Kidney epithelial cell (primary cell): ENCODE measurements at regions not wholly inside any gene's neighbourhood (a gene's known extent, or its start where the extent isn't known, plus 50 kb on each side); places are given as distances from the start of the nearest gene placed in this dataset.
A peak's percentile ranks its signal among the peaks of the same experiment; 100 is the strongest.

ENCODE experiments used
- DNase-seq: peaks from one replicate; pipeline ENCODE4 v3.0.0-alpha.2; 2010; ENCODE audit warnings: low read depth
- H3K27me3 ChIP-seq: 2 replicates; pipeline ENCODE4 v1.6.0; 2011; ENCODE audit warnings: low read length; ENCODE audit not compliant: control insufficient read depth, insufficient read depth
- H3K36me3 ChIP-seq: 2 replicates; pipeline ENCODE4 v1.5.1; 2011; ENCODE audit warnings: low read length; ENCODE audit not compliant: control insufficient read depth, insufficient read depth
- H3K4me3 ChIP-seq: 2 replicates; pipeline ENCODE4 v1.5.1; 2011; ENCODE audit warnings: low read depth, mild to moderate bottlenecking, control low read depth, low read length
- TF ChIP-seq, protein P1 (sequence below): IDR thresholded peaks from 2 replicates; pipeline ENCODE4 v1.5.1; 2011; ENCODE audit warnings: mild to moderate bottlenecking, moderate library complexity, low read length, control low read depth, inconsistent platforms; ENCODE audit not compliant: insufficient read depth, poor library complexity, severe bottlenecking

GRCh38 chr4:103451341-103451740 lies 253.2 kb upstream of the CENPE start:
- Histone ChIP-seq H3K27me3 (no peaks in the 10 kb centered on the region), H3K36me3 (no peaks in the 10 kb centered on the region), H3K4me3 (no peak overlapping the region)
- TF ChIP-seq, protein P1, sequence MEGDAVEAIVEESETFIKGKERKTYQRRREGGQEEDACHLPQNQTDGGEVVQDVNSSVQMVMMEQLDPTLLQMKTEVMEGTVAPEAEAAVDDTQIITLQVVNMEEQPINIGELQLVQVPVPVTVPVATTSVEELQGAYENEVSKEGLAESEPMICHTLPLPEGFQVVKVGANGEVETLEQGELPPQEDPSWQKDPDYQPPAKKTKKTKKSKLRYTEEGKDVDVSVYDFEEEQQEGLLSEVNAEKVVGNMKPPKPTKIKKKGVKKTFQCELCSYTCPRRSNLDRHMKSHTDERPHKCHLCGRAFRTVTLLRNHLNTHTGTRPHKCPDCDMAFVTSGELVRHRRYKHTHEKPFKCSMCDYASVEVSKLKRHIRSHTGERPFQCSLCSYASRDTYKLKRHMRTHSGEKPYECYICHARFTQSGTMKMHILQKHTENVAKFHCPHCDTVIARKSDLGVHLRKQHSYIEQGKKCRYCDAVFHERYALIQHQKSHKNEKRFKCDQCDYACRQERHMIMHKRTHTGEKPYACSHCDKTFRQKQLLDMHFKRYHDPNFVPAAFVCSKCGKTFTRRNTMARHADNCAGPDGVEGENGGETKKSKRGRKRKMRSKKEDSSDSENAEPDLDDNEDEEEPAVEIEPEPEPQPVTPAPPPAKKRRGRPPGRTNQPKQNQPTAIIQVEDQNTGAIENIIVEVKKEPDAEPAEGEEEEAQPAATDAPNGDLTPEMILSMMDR, result no peak
- DNase-seq, result no peak

GRCh38 chr4:103450693-103451092 lies 252.6 kb upstream of the CENPE start:
- no peak for DNase-seq
- TF ChIP-seq, protein P1, result no peak

GRCh38 chr4:103449296-103450023 lies 251.3 kb upstream of the CENPE start:
- DNase-seq, result no peak
- TF ChIP-seq, protein P1, result no peak
- Histone ChIP-seq H3K4me3 (no peak overlapping the region), H3K27me3 (no peaks in the 10 kb centered on the region), H3K36me3 (no peaks in the 10 kb centered on the region)

More at GRCh38 chr4:103450693-103451092, 252.6 kb upstream of the CENPE start:
- H3K36me3 ChIP-seq, result no peaks in the 10 kb centered on the region
- no peaks in the 10 kb centered on the region for H3K27me3 ChIP-seq
- no peak overlapping the region for H3K4me3 ChIP-seq

DNA sequence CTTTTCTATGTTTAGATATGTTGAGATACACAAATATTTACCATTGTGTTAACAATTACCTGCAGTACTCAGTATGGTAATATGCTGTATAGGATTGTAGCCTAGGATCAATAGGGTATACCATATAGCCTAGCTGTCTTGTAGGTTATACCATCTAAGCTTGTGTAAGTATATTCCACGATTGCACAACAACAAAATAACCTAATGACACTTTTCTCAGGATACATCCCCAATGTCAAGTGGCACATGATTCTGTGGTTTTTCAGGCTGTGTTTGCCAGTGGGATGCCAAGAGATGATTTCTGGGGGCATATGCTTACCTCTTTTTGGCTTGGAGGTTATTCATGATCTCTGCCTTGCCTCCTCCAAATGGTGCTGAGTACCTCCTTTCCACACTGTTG lies 247.2 kb upstream of the CENPE start:
- TF ChIP-seq, protein P1, result no peak
- Histone ChIP-seq H3K36me3 (no peaks in the 10 kb centered on the region), H3K4me3 (no peak overlapping the region), H3K27me3 (no peaks in the 10 kb centered on the region)
- no peak for DNase-seq

DNA sequence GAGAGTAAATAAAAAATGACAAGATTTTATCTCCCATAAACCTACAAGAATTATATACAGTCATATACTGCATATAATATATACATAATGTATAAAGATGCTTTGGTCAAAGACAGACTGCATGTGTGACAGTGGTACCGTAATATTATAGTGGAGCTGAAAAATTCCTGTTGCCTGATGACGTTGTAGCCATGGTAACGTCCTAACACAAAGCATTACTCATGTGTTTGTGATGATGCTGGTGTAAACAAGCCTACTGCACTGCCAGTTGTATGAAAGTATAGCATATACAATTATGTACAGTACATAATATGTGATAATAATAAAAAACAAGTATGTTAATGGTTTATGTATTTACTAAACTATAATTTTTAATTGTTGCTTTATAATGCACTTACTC lies 245.2 kb upstream of the CENPE start:
- no peak for DNase-seq
- no peaks in the 10 kb centered on the region for H3K36me3 ChIP-seq
- TF ChIP-seq, protein P1, result no peak
- H3K4me3 ChIP-seq, result no peak overlapping the region
- no peaks in the 10 kb centered on the region for H3K27me3 ChIP-seq

DNA sequence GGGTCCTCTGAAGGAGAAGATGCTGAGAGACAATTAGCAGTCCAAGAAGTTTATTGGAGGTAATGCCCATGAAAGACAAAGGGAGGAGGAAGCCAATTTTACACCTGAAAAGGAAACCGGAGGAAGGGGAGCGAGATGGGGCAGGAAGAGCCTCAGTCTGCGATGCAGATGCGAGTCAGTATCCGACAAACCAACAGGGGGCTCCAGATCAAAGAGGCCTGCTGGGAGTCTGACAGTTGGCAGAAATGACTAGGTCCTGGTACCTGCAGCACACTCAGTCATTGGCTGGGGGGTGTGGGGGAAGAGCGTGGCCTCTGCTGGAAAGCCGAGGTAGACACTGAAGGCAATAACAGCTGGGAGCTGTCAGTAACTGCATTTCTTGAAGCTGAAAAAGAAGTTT lies 231.1 kb upstream of the CENPE start:
- no peak overlapping the region for H3K4me3 ChIP-seq
- no peak for DNase-seq
- no peaks in the 10 kb centered on the region for H3K27me3 ChIP-seq
- no peaks in the 10 kb centered on the region for H3K36me3 ChIP-seq
- TF ChIP-seq, protein P1, result peak; percentile 32
